ENCODE measurements at regions not wholly inside any gene's neighbourhood (a gene's known extent, or its start where the extent isn't known, plus 50 kb on each side); places are given as distances from the start of the nearest gene placed in this dataset.
"Not testable (repeated sequence)": the region's sequence is repeated elsewhere in the genome, so short reads cannot be mapped to it uniquely, and the experiment has no call there.

DNA sequence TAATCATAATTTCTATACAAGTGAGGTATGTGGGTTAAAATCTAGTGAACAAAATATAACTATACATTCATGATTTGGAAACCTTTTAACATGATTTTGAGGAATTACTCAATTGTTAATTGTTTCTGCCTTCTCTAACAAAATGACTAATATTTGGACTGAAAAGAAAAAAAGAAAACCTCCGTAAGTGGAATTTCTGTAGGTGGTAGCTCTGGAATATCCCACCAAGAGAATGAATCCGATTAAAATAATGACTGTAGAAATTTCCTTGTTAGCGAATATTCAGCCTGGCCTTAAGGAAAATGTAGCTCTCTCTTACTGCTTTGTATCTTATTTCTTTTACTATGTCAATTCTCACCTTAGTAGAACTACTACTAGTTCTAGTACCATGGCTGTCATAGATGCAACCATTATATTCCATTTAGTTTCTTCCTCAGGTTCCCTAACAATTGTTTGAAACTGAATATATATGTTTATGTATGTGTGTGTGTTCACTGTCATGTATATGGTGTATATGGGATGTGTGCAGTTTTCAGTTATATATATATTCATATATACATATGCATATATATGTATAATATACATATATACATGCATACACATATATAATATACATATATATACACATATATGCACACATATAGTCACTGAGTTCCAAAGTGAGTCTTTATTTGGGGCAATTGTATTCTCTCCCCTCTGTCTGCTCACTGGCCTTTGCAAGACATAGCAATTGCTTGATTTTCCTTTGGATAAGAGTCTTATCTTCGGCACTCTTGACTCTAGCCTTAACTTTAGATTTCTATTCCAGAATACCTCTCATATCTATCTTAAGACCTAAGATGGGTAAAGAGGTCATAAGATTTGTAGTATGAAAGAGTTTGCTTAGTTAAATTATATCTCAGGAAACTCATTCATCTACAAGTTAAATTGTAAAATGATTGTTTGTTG is 1523.7 kb upstream of the TPTE start:
- H2BK12ac ChIP-seq (ENCODE audit: low read depth, low read length); H3K79me1 ChIP-seq (ENCODE audit: low read depth, low read length); H3K4me1 ChIP-seq (replicated peaks in 1 of 4; ENCODE audit: control insufficient read depth in 3 of 4, insufficient read depth in 4 of 4, low read length in 3 of 4); H2AK5ac ChIP-seq (ENCODE audit: low read depth, low read length); H3K56ac ChIP-seq (replicated peaks; ENCODE audit: insufficient read length, low read depth, low read length); H3K4me2 ChIP-seq (ENCODE audit: insufficient read depth in 1 of 2, low read depth in 2 of 2, low read length in 2 of 2); DNase-seq (ENCODE audit: low read depth in 1 of 2, low spot score in 2 of 2); POLR2A ChIA-PET (ENCODE audit: partially characterized antibody); CTCF ChIA-PET (ENCODE audit: partially characterized antibody); H4K91ac ChIP-seq (replicated peaks; ENCODE audit: insufficient read length, low read length); H2BK5ac ChIP-seq (ENCODE audit: low read depth, low read length); H4K8ac ChIP-seq (ENCODE audit: extremely low read depth, insufficient read depth, low read length); H3K23me2 ChIP-seq (ENCODE audit: low read depth, low read length); H2BK15ac ChIP-seq (ENCODE audit: low read length); H3K14ac ChIP-seq (ENCODE audit: insufficient read length); H2BK120ac ChIP-seq (replicated peaks; ENCODE audit: low read depth, low read length); H3K27me3 ChIP-seq (replicated peaks in 1 of 4; ENCODE audit: control insufficient read depth in 3 of 4, extremely low read depth in 1 of 4, insufficient read depth in 3 of 4, low read length in 3 of 4); H3K27ac ChIP-seq (ENCODE audit: low read depth, low read length); H3K79me2 ChIP-seq (ENCODE audit: control insufficient read depth in 1 of 2, insufficient read depth in 2 of 2, low read length in 2 of 2); H4K5ac ChIP-seq (ENCODE audit: insufficient read length, low read depth, low read length); H4K20me1 ChIP-seq (replicated peaks in 1 of 2; ENCODE audit: control insufficient read depth in 1 of 2, insufficient read depth in 2 of 2, low read length in 2 of 2); H3K4ac ChIP-seq (replicated peaks; ENCODE audit: insufficient read length, low read depth, low read length); H3K9ac ChIP-seq (replicated peaks in 1 of 4; ENCODE audit: extremely low read depth in 1 of 4, low read depth in 3 of 4, low read length in 3 of 4); H3K18ac ChIP-seq (ENCODE audit: extremely low read depth, low read length); H2BK20ac ChIP-seq (ENCODE audit: low read length); H3K4me3 ChIP-seq (ENCODE audit: extremely low read depth in 1 of 4, insufficient read depth in 2 of 4, low read depth in 3 of 4, low read length in 4 of 4); H3K36me3 ChIP-seq (ENCODE audit: control insufficient read depth in 2 of 4, insufficient read depth in 4 of 4, low read length in 3 of 4); H3K23ac ChIP-seq (ENCODE audit: insufficient read length); FAIRE-seq; H2AFZ ChIP-seq (ENCODE audit: low read length): not testable (repeated sequence)
- peaks cover 72 to 80% of the 10 kb centered on the region in 2 experiments for H3K9me3 ChIP-seq (ENCODE audit: insufficient read depth in 2 of 2, low read depth in 1 of 2, low read length in 1 of 2)
- 62% methylated on average over 4 of the region's 4 CpGs; no CpG with 5 or more reads in 1 of the 2 experiments for WGBS, 2 experiments (ENCODE audit: extremely low coverage in 1 of 2, insufficient coverage in 1 of 2, insufficient read length in 1 of 2, insufficient replicate concordance in 2 of 2, low coverage in 1 of 2, low lambda C conversion rate in 2 of 2, missing lambda C conversion rate in 1 of 2)

DNA sequence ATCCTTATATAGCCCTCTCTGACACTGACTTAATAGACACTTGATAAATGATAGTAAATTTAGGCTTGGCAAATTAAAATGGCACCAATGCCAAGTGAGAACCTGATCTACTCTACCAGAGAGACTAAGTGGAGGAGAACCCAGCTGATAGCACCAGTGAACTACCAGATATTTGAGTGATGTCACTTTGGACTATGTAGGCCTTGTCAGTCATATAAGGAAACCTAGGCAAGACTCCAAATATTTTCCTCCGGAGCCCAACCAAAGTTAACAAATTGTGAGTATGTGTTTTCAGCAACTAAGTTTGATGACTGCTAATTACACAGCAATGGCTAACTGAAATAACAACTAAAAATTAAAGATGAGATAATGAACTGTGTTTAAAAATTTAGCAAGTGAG is 1522.9 kb upstream of the TPTE start:
- H3K23ac ChIP-seq (ENCODE audit: insufficient read length); H3K4me1 ChIP-seq (replicated peaks in 1 of 4; ENCODE audit: control insufficient read depth in 3 of 4, insufficient read depth in 4 of 4, low read length in 3 of 4); H2BK20ac ChIP-seq (ENCODE audit: low read length); H3K4me3 ChIP-seq (ENCODE audit: extremely low read depth in 1 of 4, insufficient read depth in 2 of 4, low read depth in 3 of 4, low read length in 4 of 4); H4K91ac ChIP-seq (replicated peaks; ENCODE audit: insufficient read length, low read length); H3K14ac ChIP-seq (ENCODE audit: insufficient read length); H4K20me1 ChIP-seq (replicated peaks in 1 of 2; ENCODE audit: control insufficient read depth in 1 of 2, insufficient read depth in 2 of 2, low read length in 2 of 2); H3K36me3 ChIP-seq (ENCODE audit: control insufficient read depth in 2 of 4, insufficient read depth in 4 of 4, low read length in 3 of 4); H2BK5ac ChIP-seq (ENCODE audit: low read depth, low read length); H3K9ac ChIP-seq (replicated peaks in 1 of 4; ENCODE audit: extremely low read depth in 1 of 4, low read depth in 3 of 4, low read length in 3 of 4); H4K8ac ChIP-seq (ENCODE audit: extremely low read depth, insufficient read depth, low read length); H4K5ac ChIP-seq (ENCODE audit: insufficient read length, low read depth, low read length); CTCF ChIA-PET (ENCODE audit: partially characterized antibody); H2AFZ ChIP-seq (ENCODE audit: low read length); DNase-seq (ENCODE audit: low read depth in 1 of 2, low spot score in 2 of 2); H2AK5ac ChIP-seq (ENCODE audit: low read depth, low read length); H2BK120ac ChIP-seq (replicated peaks; ENCODE audit: low read depth, low read length); H3K79me2 ChIP-seq (ENCODE audit: control insufficient read depth in 1 of 2, insufficient read depth in 2 of 2, low read length in 2 of 2); H3K4me2 ChIP-seq (ENCODE audit: insufficient read depth in 1 of 2, low read depth in 2 of 2, low read length in 2 of 2); POLR2A ChIA-PET (ENCODE audit: partially characterized antibody); H2BK15ac ChIP-seq (ENCODE audit: low read length); FAIRE-seq; H2BK12ac ChIP-seq (ENCODE audit: low read depth, low read length); H3K27ac ChIP-seq (ENCODE audit: low read depth, low read length); H3K23me2 ChIP-seq (ENCODE audit: low read depth, low read length); H3K79me1 ChIP-seq (ENCODE audit: low read depth, low read length); H3K27me3 ChIP-seq (replicated peaks in 1 of 4; ENCODE audit: control insufficient read depth in 3 of 4, extremely low read depth in 1 of 4, insufficient read depth in 3 of 4, low read length in 3 of 4); H3K56ac ChIP-seq (replicated peaks; ENCODE audit: insufficient read length, low read depth, low read length); H3K4ac ChIP-seq (replicated peaks; ENCODE audit: insufficient read length, low read depth, low read length); H3K18ac ChIP-seq (ENCODE audit: extremely low read depth, low read length): not testable (repeated sequence)
- WGBS, 2 experiments (ENCODE audit: extremely low coverage in 1 of 2, insufficient coverage in 1 of 2, insufficient read length in 1 of 2, insufficient replicate concordance in 2 of 2, low coverage in 1 of 2, low lambda C conversion rate in 2 of 2, missing lambda C conversion rate in 1 of 2): 88% methylated on average over 1 of the region's 1 CpG; no CpG with 5 or more reads in 1 of the 2 experiments
- peaks cover 68 to 80% of the 10 kb centered on the region in 2 experiments for H3K9me3 ChIP-seq (ENCODE audit: insufficient read depth in 2 of 2, low read depth in 1 of 2, low read length in 1 of 2)

All from H1 (cell line).